ENCODE measurements at regions not wholly inside any gene's neighbourhood (a gene's known extent, or its start where the extent isn't known, plus 50 kb on each side); places are given as distances from the start of the nearest gene placed in this dataset.

GRCh38 chr7:156080046-156080445 is 267.8 kb upstream of the SHH start:
- TF ChIP-seq, protein P1, sequence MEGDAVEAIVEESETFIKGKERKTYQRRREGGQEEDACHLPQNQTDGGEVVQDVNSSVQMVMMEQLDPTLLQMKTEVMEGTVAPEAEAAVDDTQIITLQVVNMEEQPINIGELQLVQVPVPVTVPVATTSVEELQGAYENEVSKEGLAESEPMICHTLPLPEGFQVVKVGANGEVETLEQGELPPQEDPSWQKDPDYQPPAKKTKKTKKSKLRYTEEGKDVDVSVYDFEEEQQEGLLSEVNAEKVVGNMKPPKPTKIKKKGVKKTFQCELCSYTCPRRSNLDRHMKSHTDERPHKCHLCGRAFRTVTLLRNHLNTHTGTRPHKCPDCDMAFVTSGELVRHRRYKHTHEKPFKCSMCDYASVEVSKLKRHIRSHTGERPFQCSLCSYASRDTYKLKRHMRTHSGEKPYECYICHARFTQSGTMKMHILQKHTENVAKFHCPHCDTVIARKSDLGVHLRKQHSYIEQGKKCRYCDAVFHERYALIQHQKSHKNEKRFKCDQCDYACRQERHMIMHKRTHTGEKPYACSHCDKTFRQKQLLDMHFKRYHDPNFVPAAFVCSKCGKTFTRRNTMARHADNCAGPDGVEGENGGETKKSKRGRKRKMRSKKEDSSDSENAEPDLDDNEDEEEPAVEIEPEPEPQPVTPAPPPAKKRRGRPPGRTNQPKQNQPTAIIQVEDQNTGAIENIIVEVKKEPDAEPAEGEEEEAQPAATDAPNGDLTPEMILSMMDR (IDR thresholded peaks at IDR 0.05), result no peak
- TF ChIP-seq POLR2A (IDR thresholded peaks at IDR 0.05) (no peak), POLR2AphosphoS5 (IDR thresholded peaks at IDR 0.05) (no peak), EP300 (IDR thresholded peaks at IDR 0.05) (no peak)
